ENCODE measurements at regions not wholly inside any gene's neighbourhood (a gene's known extent, or its start where the extent isn't known, plus 50 kb on each side); places are given as distances from the start of the nearest gene placed in this dataset.

GRCh38 chr16:54588026-54588425 lies 301.4 kb upstream of the IRX3 start:
- no peak for TF ChIP-seq Cebpa-rat (IDR thresholded peaks at IDR 0.05)
- no peaks in the 10 kb centered on the region for H4K20me1 ChIP-seq

GRCh38 chr16:54587176-54587515 lies 300.6 kb upstream of the IRX3 start:
- Histone ChIP-seq H3K4me1 (no peaks in the 10 kb centered on the region; a peak in 1 of 20 replicates), H4K20me1 (no peaks in the 10 kb centered on the region), H3K27ac (no peak overlapping the region), H3K36me3 (no peaks in the 10 kb centered on the region), H3K4me2 (no peak overlapping the region), H3K9me3 (replicated peaks in 1 of 11) (no peaks in the 10 kb centered on the region), H3K4me3 (no peak overlapping the region), H3K27me3 (no peaks in the 10 kb centered on the region), H3K9ac (no peak overlapping the region)
- TF ChIP-seq Cebpa-rat (IDR thresholded peaks at IDR 0.05) = no peak

More at GRCh38 chr16:54588026-54588425, 301.4 kb upstream of the IRX3 start:
- Histone ChIP-seq H3K27ac (no peak overlapping the region), H3K4me1 (no peaks in the 10 kb centered on the region), H3K36me3 (no peaks in the 10 kb centered on the region), H3K9ac (no peak overlapping the region), H3K4me2 (no peak overlapping the region), H3K4me3 (no peak overlapping the region), H3K27me3 (no peaks in the 10 kb centered on the region), H3K9me3 (replicated peaks in 1 of 11) (no peaks in the 10 kb centered on the region)

- TF ChIP-seq Cebpa-rat (IDR thresholded peaks at IDR 0.05) = no peak
- H3K27me3 ChIP-seq = no peaks in the 10 kb centered on the region
- H3K4me1 ChIP-seq = no peaks in the 10 kb centered on the region; a peak in 1 of 20 replicates
- H3K36me3 ChIP-seq = no peaks in the 10 kb centered on the region
- no peak overlapping the region for H3K4me2 ChIP-seq
- no peaks in the 10 kb centered on the region for H4K20me1 ChIP-seq
- no peak overlapping the region for H3K4me3 ChIP-seq
- H3K9ac ChIP-seq = no peak overlapping the region
- H3K27ac ChIP-seq = no peak overlapping the region
- no peaks in the 10 kb centered on the region for H3K9me3 ChIP-seq (replicated peaks in 1 of 11)
Measured at GRCh38 chr16:54586474-54587175, 300.0 kb upstream of the IRX3 start.

GRCh38 chr16:54585998-54586340 lies 299.4 kb upstream of the IRX3 start:
- no peaks in the 10 kb centered on the region for H3K36me3 ChIP-seq
- no peaks in the 10 kb centered on the region for H3K9me3 ChIP-seq (replicated peaks in 1 of 11)
- no peak for TF ChIP-seq Cebpa-rat (IDR thresholded peaks at IDR 0.05)
- H4K20me1 ChIP-seq = no peaks in the 10 kb centered on the region
- H3K4me2 ChIP-seq = no peak overlapping the region
- no peaks in the 10 kb centered on the region for H3K27me3 ChIP-seq
- no peak overlapping the region for H3K4me3 ChIP-seq
- no peak overlapping the region for H3K27ac ChIP-seq
- H3K4me1 ChIP-seq = no peaks in the 10 kb centered on the region; a peak in 1 of 20 replicates
- H3K9ac ChIP-seq = no peak overlapping the region

GRCh38 chr16:54585094-54585997 lies 298.8 kb upstream of the IRX3 start:
- Histone ChIP-seq H3K27me3 (no peaks in the 10 kb centered on the region), H3K36me3 (no peaks in the 10 kb centered on the region), H4K20me1 (no peaks in the 10 kb centered on the region), H3K4me1 (no peaks in the 10 kb centered on the region; a peak in 1 of 20 replicates), H3K4me3 (no peak overlapping the region), H3K9me3 (replicated peaks in 1 of 11) (no peaks in the 10 kb centered on the region), H3K4me2 (no peak overlapping the region), H3K9ac (no peak overlapping the region), H3K27ac (no peak overlapping the region)
- TF ChIP-seq Cebpa-rat (IDR thresholded peaks at IDR 0.05) = no peak

GRCh38 chr16:54584121-54584520 lies 297.5 kb upstream of the IRX3 start:
- Histone ChIP-seq H3K4me2 (no peak overlapping the region), H3K36me3 (no peaks in the 10 kb centered on the region), H3K27me3 (no peaks in the 10 kb centered on the region), H3K9me3 (replicated peaks in 1 of 11) (no peaks in the 10 kb centered on the region), H3K4me1 (no peaks in the 10 kb centered on the region; a peak in 1 of 20 replicates), H4K20me1 (no peaks in the 10 kb centered on the region), H3K27ac (no peak overlapping the region), H3K4me3 (no peak overlapping the region), H3K9ac (no peak overlapping the region)
- no peak for TF ChIP-seq Cebpa-rat (IDR thresholded peaks at IDR 0.05)

- H4K20me1 ChIP-seq = no peaks in the 10 kb centered on the region
- H3K27ac ChIP-seq = no peak overlapping the region
- TF ChIP-seq Cebpa-rat (IDR thresholded peaks at IDR 0.05) = no peak
Measured at GRCh38 chr16:54582631-54583250, 296.2 kb upstream of the IRX3 start.

GRCh38 chr16:54579106-54579728 lies 292.6 kb upstream of the IRX3 start:
- H3K9ac ChIP-seq = no peak overlapping the region
- no peaks in the 10 kb centered on the region for H4K20me1 ChIP-seq
- H3K27me3 ChIP-seq = no peaks in the 10 kb centered on the region
- no peaks in the 10 kb centered on the region for H3K9me3 ChIP-seq (replicated peaks in 1 of 11)
- no peak for TF ChIP-seq Cebpa-rat (IDR thresholded peaks at IDR 0.05)
- H3K4me3 ChIP-seq = no peak overlapping the region
- H3K4me2 ChIP-seq = no peak overlapping the region
- no peaks in the 10 kb centered on the region; a peak in 2 of 20 replicates for H3K4me1 ChIP-seq
- H3K36me3 ChIP-seq = no peaks in the 10 kb centered on the region
- H3K27ac ChIP-seq = no peak overlapping the region

More at GRCh38 chr16:54582631-54583250, 296.2 kb upstream of the IRX3 start:
- H3K9ac ChIP-seq = no peak overlapping the region
- no peaks in the 10 kb centered on the region for H3K9me3 ChIP-seq (replicated peaks in 1 of 11)
- H3K4me2 ChIP-seq = no peak overlapping the region
- H3K4me1 ChIP-seq = no peaks in the 10 kb centered on the region; a peak in 1 of 20 replicates
- H3K36me3 ChIP-seq = no peaks in the 10 kb centered on the region
- no peak overlapping the region for H3K4me3 ChIP-seq
- no peaks in the 10 kb centered on the region for H3K27me3 ChIP-seq

GRCh38 chr16:54577651-54578128 lies 291.1 kb upstream of the IRX3 start:
- Histone ChIP-seq H3K4me2 (no peak overlapping the region), H3K4me1 (no peaks in the 10 kb centered on the region; a peak in 2 of 20 replicates), H3K27ac (no peak overlapping the region), H4K20me1 (no peaks in the 10 kb centered on the region), H3K4me3 (no peak overlapping the region), H3K9ac (no peak overlapping the region), H3K27me3 (no peaks in the 10 kb centered on the region), H3K9me3 (replicated peaks in 1 of 11) (no peaks in the 10 kb centered on the region), H3K36me3 (no peaks in the 10 kb centered on the region)
- no peak for TF ChIP-seq Cebpa-rat (IDR thresholded peaks at IDR 0.05)
